Kidney glomerular epithelial cell (primary cell): ENCODE measurements at regions not wholly inside any gene's neighbourhood (a gene's known extent, or its start where the extent isn't known, plus 50 kb on each side); places are given as distances from the start of the nearest gene placed in this dataset.
"Not testable (repeated sequence)": the region's sequence is repeated elsewhere in the genome, so short reads cannot be mapped to it uniquely, and the experiment has no call there.

Source experiments
- DNase-seq: peaks from one replicate; lab custom pipeline; 2025; lab: John Stamatoyannopoulos, UW

DNA sequence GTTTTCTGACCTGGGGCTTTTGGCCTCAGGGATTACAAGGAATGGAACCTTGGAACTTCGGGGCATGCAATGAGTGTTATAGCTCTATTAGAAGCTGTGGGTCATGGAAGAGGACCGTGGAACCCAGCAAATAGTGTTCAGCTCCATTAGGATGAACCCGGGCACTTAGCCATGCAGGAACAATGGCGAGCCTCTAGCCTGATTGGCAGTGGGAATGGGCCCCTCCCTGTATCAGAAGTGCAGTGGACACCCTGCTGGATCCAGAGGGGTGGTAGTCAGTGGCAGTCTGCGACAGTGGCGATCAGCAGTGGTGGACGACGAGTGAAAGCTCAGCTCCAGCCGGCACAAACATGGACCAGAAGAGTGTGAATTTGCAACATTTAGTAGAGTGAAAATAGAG lies 315.4 kb upstream of the TECRL start:
- DNase-seq = no peak

DNA sequence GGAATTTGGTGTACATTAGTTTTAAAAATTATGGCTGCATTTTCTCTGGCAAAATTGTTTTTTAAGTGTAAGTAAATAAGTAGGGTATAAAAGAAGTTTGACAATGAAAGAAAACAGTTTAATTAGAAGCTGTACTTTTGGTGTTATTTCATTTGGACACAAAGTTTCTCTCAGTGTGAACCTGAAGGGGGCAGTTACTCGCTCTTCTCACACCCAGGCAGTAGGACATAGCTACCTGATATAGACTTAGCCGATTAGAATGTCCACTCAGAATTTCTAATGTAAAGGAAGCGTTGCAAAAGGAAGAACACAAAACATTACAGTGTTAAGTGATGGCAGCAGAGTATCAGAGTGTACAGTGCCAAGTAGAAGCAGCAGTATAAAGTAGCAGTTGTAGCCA lies 311.9 kb upstream of the TECRL start:
- no peak for DNase-seq

GRCh38 chr4:64718091-64718490 lies 308.8 kb upstream of the TECRL start:
- DNase-seq = no peak

DNA sequence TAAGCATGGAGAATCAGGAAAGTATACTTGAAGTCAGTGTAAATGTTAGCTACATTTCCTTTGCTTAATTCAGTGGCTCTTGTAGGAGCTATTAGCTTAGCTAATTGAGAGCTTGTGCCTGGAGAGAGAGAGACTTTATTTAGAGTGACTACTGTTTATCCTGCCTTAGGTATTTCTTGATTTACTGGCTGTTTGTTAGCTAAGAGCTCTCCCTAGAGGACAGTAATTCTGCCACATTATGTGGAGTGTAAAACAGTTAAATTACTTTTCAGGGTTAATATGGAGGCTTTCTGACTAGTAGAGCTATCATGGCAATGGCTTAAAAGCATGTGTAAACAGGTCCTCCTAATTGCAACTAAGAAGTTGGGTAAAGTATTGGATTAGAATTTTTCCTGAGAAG lies 306.5 kb upstream of the TECRL start:
- DNase-seq = no peak

DNA sequence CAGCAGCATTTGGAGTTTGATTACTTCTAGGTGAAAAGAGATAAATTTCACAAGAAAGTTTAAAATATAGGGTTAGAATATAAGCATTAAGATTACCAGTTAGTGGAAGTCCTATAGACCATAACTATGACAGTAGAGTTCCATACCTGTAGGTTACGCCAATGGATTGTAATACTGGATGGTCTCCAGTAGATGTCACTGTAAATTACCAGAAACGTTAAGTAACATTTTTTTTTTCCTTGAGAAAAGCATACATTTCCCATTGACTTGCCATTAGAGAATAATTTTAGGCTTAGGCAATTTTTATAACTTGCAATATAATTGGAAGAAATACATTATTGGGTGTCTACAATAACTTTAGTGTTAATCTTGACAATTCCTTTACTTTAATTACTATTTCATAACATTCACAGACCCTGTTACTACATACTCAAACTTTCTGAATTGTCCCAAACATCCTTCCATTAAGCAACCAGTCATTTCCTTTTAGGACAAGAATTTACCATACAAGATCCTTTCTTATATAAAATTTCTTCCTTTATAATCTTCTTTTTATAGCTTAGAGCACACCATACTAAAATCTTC lies 304.1 kb upstream of the TECRL start:
- DNase-seq = peak; percentile 14

DNA sequence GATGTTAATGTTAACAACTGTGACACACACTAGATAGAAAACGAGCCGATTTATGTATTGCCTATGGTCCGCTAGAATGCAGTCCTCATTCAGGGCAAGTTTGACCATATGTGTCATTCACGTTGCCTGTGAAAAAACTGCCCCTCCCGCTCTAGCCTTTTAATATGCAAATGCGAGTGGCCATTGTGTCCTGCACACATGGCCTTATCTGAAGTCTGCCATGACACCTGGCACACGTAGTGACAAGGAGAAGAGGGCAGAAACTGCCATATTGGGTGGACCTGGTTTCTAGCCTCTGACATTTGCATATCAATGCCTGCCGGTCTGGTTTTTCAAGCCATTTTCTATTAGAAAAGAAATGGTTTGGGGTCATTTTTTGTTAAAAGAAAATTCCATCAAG lies 303.3 kb upstream of the TECRL start:
- no peak for DNase-seq

DNA sequence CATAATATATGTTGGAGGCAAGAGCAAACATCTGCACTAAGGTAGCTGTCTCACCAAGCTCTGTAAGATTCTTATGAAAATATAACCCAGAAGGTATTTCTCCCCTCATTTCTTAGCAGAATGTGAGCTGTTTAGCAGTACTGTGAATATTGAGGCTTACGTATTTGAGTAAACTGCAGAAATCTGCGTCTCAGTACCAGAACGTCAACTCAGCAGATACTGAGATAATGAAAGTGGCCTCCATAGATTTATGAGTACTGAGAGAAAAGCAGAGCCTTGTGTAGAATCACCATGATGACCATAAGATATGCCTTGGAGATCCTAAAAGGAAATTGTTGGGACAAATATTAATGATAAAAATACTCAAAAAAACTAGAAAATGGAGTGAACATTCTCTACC lies 296.7 kb upstream of the TECRL start:
- DNase-seq = no peak

DNA sequence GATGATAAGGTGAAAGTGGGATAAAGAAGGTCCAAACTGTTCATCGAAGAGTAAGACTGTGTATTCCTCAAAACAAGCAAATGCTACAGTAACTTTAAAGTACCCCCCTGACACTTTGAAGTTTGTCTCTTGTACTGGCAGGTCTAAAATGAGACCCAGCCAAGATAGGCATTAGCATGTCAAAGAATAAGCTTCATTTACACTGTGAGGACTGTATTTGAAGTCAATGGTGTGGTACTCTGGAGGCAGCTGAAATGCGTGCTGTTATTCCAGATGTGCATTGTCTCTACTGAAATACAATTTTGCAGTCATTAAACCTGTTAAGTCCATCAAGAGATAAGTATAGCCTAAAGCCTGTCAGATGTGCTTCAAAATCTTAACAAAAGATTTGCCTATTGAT lies 288.9 kb upstream of the TECRL start:
- DNase-seq = no peak

DNA sequence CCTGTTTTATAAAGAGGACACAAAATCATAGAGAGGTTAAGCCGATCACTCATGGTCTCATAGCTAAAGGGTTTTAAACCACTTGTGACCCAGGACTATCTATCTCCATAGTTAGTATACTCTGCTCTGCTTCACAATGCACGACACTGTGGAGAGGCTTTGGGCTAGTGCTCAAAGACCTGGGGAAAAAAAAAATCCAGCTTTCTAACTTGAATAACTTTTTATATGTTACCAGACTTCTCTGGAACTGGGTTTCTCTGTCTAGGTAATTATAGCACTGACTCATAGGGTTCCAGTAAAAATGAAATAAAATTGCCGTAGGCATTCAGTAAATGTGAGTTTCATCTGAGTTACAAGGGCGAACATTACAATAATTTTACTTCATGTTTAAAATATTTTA lies 273.7 kb upstream of the TECRL start:
- DNase-seq = no peak

DNA sequence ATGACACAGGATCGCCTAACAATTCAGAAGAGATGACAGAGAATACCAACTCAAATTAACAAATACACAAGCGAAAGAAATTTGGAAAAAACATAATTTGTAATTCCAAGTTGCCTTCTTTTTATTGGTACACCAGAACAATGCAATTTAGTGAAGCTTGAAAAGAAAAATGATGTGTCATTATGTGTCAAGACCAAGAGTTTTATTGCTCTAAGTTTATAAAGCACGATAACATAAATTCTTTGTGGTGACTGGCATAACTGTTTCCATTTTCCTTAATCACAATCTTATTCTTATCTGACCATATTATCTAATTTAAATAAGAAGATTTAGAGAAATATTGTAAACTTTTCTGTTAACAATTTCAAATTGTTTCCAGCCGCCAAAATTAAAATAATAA lies 273.2 kb upstream of the TECRL start:
- DNase-seq = no peak

GRCh38 chr4:64673121-64673520 lies 263.9 kb upstream of the TECRL start:
- not testable (repeated sequence) for DNase-seq

GRCh38 chr4:64670647-64671046 lies 261.4 kb upstream of the TECRL start:
- DNase-seq = no peak

- DNase-seq = no peak
These were observed 234.6 kb upstream of the TECRL start for GRCh38 chr4:64643841-64644240.

DNA sequence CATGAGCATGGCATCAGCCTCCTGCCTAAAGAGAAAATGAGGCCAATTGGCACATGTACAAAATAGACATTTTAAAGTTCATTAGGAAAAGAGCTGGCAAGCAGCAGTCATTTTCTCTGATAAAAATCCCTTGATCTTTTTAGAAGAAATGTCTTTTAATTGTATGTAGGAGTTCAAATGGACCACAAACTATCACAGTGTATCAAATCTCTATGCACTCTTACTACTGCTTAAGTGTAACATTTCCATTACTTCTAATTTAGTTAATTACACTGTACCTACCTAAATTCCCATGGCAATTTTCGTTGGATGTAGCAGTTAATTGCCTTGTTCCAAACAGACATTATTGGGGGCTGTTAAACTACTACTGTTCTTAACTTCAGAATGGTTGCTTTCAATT lies 233.7 kb upstream of the TECRL start:
- no peak for DNase-seq

DNA sequence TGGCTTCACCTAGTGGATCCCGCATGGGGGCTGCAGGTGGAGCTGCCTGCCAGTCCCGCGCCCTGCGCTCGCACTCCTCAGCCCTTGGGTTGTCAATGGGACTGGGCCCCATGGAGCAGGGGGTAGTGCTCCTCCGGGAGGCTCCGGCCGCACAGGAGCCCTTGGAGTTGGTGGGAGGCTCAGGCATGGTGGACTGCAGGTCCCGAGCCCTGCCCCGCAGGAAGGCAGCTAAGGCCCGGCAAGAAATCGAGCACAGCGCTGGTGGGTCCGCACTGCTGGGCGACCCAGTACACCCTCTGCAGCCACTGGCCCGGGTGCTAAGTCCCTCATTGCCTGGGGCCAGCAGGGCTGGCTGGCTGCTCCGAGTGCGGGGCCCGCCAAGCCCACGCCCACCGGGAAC lies 231.2 kb upstream of the TECRL start:
- DNase-seq = not testable (repeated sequence)

GRCh38 chr4:64625438-64625837 lies 216.2 kb upstream of the TECRL start:
- no peak for DNase-seq

DNA sequence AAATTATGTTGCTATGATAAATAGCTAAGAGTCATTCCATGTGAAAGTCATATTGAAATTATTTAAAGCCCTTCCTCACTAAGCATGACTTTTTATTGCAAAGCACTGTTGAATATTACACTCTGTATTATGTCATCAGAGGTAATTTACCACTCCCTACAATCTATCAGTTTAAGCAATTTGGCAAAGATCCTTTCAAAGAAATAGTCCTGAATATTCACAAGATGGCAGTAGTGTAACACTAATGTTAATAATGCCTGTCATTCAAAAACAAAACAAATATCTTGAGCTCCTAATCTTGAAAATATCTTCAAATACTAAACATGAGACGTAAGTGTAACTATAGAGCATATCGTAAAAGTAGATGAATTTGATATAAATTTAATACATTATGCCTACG lies 208.6 kb upstream of the TECRL start:
- DNase-seq = no peak

- DNase-seq = no peak
These were observed 205.0 kb upstream of the TECRL start for GRCh38 chr4:64614276-64614675.

GRCh38 chr4:64613046-64613445 lies 203.8 kb upstream of the TECRL start:
- no peak for DNase-seq

DNA sequence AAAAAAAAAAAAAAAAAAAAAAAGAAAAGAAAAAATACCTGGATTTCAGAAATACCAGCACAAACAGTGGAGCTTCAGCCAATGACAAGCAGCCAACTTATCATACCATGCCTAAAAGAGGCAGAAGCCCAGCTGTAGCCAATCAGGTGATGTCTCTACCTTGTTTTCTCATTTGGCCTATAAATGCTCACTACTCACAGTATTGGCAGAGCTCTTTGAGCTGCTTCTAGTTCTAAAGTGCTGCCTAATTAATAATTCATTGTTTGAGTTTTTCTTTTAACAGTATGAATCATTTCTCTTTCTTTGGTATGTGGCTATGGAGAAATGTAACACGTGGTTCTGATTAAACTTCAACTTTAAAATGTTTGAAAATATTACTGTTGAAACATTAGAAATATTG lies 188.8 kb upstream of the TECRL start:
- peak; percentile 3 for DNase-seq

DNA sequence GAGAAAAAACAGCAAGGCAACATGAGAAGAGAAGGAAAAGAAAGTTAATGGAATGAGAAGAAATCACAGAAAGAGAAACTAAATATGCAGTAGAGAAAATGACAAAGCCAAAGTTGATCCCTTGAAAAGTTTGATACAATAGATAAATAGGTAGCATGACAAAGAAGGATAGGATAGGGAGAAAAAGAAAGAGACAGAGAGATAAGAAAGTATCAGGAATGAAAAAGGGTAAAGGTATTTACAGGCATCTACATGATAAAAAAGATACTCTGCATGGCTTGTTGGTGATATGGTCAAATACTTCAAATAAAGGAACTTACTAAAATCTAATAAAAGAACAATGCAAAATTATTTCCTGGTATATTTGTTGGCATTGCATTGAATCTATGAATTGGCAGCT lies 185.5 kb upstream of the TECRL start:
- no peak for DNase-seq

GRCh38 chr4:64588507-64588906 lies 179.3 kb upstream of the TECRL start:
- DNase-seq = no peak

DNA sequence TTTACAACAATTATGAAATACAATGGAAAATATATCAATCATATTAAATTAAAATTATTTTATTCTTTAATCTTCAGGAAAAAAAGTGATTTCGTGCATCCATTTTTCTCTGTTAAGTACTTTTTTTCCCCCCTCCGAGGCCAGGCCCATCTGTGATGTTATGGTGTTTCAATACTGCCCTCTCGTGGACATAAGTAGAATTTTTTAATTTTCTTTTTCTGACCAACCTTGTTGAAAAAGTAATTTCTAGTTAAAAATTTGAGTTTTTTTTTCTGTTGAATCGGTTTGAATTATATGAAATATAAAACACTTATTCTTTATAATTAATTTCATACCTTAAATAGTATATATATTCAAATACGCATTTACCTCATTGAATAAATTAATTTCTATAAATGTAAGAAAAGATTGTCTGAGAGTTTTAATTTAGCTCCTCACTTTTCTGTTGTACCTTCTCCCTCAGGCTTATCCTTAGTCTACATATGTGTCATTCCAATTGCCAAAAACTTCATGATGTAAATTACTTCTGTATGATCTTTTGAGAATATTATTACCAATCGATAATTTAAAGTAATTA lies 175.8 kb upstream of the TECRL start:
- DNase-seq = peak; percentile 17

GRCh38 chr4:64584125-64584524 lies 174.9 kb upstream of the TECRL start:
- DNase-seq = no peak

DNA sequence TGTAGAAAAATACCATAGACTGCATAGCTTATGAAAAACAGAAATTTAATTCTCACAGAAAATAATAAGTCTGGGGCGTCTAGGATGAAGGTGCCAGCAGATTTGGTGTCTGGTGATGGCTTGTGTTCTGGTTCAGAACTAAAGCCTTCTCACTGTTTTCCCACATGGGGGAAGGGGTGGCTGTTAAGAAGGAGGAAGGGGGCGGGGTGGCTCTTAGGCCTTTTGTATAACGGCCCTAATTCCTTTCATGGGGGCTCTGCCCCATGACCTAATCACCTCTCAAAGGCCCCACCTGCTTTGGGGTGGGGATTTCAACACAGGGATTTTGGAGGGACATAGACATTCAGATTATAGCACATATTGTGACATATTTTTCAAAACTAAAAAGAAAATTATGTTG lies 173.2 kb upstream of the TECRL start:
- no peak for DNase-seq
